Panc1 (cell line): ENCODE measurements at regions not wholly inside any gene's neighbourhood (a gene's known extent, or its start where the extent isn't known, plus 50 kb on each side); places are given as distances from the start of the nearest gene placed in this dataset.

Source experiments
- CTCF ChIP-seq: fragments of 450-650 bp; IDR thresholded peaks from 2 replicates; pipeline ENCODE4 v1.5.1; 2017; ENCODE audit warnings: mild to moderate bottlenecking
- POLR2AphosphoS5 ChIP-seq: IDR thresholded peaks from 2 replicates; pipeline ENCODE4 v1.6.1; 2012; ENCODE audit warnings: mild to moderate bottlenecking, low read depth, low read length, moderate library complexity
- REST ChIP-seq, 2 experiments: IDR thresholded peaks; 2 replicates each; pipeline ENCODE4 v1.6.1; 2011 to 2012; ENCODE audit warnings: low read depth in 2 of 2, control low read depth in 1 of 2, low read length in 1 of 2, mild to moderate bottlenecking in 1 of 2, moderate library complexity in 1 of 2; ENCODE audit not compliant: insufficient read depth in 1 of 2
- SIN3A ChIP-seq: IDR thresholded peaks from 2 replicates; pipeline ENCODE4 v1.6.1; 2012; ENCODE audit warnings: low read depth, mild to moderate bottlenecking, low read length, moderate library complexity, borderline replicate concordance; ENCODE audit not compliant: insufficient read depth
- TCF7L2 ChIP-seq: IDR thresholded peaks from 2 replicates; pipeline ENCODE4 v1.6.1; 2011; ENCODE audit warnings: mild to moderate bottlenecking, low read depth, low read length, inconsistent platforms

- TF ChIP-seq CTCF (no peak), POLR2AphosphoS5 (no peak), REST (IDR thresholded peaks at IDR 0.05; ENCODE audit: insufficient read depth in 1 of 2, low read depth in 2 of 2, low read length in 1 of 2) (no peak), TCF7L2 (no peak), SIN3A (no peak)
Observed at GRCh38 chr2:187867165-187867564, 312.9 kb upstream of the TFPI start.
